ENCODE measurements at regions not wholly inside any gene's neighbourhood (a gene's known extent, or its start where the extent isn't known, plus 50 kb on each side); places are given as distances from the start of the nearest gene placed in this dataset.
"Not testable (repeated sequence)": the region's sequence is repeated elsewhere in the genome, so short reads cannot be mapped to it uniquely, and the experiment has no call there.

DNA sequence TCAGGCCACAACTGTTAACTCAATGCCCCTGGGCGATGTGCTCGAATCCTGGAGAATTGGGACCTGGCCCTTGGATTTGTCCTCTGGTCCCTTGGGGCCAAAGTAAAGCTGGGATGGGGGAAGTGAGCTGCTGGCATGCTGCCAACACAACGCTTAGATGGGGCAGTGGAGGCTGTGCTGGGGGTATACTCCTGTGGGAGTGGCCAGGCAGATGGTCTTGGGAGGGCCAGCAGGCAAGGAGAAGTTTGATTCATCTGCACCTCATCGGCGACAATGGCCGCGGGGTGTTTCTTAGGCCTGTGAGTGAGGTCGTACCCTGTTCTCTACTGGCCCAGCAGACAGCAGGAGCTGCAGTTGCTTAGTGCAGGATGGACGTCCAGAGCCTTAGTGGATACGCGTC is 139.0 kb upstream of the MTPN start:
- no peak for DNase-seq (ENCODE audit: low spot score)

DNA sequence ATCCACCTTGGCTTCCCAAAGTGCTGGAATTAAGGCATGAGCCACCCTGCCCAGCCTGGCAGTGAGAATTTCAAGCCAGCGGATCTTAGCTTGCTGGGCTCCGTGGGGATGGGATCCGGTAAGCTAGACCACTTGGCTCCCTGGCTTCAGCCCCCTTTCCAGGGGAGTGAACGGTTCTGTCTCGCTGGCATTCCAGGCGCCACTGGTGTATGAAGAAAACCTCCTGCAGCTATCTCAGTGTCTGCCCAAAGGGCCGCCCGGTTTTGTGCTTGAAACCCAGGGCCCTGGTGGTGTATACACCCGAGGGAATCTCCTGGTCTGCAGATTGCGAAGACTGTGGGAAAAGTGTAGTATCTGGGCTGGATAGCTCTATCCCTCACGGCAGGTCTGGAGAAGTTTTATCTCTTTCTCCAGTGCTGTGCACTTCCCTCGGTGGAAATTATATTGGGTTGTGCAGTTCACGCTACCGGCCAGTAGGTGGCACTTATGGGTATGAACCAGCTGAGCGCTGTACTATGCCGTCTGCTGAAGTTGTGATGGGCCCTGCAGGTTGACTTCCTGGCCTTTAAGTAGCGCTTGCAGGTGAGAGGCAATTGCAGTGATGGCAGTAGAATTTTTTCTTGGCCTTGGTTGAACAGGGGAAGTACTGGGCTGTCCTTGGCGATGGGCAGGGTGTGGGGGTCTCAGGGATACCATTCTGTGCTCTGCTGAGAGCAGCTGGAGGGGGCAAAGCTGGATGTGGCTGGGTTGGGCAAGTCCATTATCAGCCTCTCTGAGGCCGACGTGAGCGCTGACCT is 138.0 kb upstream of the MTPN start:
- peak; percentile 87 for DNase-seq (ENCODE audit: low spot score)

DNA sequence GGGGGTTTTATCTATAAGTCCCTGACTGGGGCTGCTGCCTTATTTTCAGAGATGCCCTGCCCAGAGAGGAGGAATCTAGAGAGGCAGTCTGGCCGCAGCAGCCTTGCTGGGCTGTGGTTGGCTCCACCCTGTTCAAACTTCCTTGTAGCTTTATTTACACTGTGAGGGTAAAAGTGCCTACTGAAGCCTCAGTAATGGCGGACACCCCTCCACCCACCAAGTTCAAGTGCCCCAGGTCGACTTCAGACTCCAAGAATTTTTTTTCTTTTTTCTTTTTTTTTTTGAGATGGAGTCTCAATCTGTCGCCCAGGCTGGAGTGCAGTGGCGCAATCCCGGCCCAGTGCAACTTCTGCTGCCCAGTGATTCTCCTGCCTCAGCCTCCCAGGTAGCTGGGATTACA is 137.3 kb upstream of the MTPN start:
- not testable (repeated sequence) for DNase-seq (ENCODE audit: low spot score)

DNA sequence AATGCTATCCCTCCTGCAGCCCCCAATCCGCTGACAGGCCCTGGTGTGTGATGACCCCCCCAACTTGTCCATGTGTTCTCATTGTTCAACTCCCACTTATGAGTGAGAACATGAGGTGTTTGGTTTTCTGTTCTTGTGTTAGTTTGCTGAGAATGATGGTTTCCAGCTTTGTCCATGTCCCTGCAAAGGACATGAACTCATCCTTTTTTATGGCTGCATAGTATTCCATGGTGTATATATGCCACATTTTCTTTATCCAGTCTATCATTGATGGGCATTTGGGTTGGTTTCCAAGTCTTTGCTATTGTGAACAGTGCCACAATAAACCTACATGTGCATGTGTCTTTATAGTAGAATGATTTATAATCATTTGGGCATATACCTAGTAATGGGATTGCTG is 131.9 kb upstream of the MTPN start:
- not testable (repeated sequence) for DNase-seq (ENCODE audit: low spot score)

DNA sequence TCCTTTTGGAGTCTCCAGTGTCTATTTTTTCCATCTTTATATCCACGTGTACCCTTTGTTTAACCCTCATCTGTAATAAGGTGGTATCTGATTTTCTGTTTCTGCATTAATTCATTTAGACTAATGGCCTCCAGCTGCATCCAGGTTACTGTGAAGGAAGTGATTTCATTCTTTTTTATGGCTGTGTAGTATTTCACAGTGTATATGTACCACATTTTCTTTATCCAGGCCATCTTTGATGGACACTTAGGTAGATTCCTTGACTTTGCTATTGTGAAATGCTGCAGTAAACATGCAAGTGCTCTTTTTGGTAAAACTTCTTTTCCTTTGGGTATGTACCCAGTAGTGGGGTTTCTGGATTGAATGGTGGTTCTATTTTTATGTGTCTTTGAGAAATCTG is 128.0 kb upstream of the MTPN start:
- no peak for DNase-seq (ENCODE audit: low spot score)

DNA sequence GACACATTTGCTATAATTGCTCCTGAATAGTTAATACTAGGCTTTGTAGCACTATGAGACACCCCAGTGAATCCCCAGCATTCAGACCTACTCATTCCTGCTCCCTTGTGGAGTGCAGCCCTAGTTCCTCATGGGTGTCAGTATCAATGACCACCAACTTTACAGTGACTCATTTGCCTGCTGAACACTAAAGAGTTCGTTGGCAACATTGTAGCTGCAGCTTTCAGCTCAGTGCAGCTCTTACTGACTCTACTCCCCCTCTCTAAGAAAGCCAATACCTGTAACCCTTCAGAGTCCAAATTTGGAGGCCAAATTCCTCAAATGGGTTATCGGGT is 127.1 kb upstream of the MTPN start:
- no peak for DNase-seq (ENCODE audit: low spot score)

DNA sequence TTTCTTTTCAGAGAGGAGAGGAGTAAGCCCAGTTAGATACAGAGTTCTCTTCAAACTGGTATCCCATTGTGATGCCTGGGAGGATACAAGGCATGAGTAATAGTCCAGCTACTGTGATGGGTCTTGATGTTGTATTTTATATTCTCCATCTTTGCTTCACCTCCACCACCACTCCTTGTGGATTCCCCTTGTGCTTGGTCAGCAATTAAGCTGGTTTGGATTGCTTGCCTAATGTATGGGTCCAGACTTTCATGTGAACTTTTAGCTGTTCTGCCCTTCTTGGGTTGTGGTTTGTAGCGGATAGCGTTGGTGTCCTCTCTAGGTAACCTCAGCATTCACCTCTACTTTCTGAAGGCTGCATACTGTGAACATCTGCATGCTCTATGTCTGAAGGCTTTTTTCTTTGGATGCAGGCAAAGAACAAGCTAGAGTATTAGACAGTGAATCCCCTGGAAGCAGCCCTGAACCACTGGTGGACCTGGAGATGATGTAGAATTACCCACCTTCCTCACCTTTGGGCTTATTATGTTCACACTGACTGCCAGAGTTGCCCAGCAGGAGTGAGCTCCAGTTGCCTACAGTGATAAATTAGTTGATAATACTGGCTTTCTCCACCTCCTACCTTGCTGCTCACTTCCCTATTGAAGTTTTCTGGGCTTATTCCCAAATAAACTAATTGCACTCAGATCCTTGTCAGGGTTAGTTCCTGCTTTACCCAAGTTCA is 126.5 kb upstream of the MTPN start:
- no peak for DNase-seq (ENCODE audit: low spot score)

DNA sequence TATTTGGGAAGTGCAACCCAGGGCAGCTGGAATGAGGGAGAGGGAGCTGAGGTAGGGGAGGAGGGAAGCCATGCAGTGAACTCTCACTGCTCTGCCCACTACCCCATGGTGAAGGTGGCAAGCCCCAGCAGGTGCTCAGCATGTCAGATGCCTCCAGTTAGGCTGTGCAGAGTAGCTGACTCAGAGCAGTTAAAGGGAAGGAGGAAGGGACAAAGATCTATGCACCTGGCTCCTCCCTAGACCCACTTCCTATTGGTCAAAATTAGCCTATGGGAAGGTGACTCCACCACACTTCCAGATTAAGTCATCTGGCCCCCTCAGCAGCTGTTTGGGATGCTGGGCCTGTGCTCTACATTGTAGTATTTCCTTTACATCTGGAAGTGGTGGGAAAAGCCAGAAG is 125.7 kb upstream of the MTPN start:
- no peak for DNase-seq (ENCODE audit: low spot score)

DNA sequence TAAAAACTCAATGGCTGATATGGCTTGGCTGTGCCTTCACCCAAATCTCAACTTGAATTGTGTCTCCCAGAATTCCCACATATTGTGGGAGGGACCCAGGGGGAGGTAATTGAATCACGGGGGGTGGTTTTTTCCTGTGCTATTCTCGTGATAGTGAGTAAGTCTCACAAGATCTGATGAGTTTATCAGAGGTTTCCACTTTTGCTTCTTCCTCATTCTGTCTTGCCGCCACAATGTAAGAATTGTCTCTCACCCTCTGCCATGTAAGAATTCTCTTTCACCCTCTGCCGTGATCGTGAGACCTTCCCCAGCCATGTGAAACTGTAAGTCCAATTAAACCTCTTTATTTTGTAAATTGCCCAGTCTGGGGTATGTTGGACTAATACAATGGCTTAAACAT is 115.6 kb upstream of the MTPN start:
- DNase-seq (ENCODE audit: low spot score), result not testable (repeated sequence)

DNA sequence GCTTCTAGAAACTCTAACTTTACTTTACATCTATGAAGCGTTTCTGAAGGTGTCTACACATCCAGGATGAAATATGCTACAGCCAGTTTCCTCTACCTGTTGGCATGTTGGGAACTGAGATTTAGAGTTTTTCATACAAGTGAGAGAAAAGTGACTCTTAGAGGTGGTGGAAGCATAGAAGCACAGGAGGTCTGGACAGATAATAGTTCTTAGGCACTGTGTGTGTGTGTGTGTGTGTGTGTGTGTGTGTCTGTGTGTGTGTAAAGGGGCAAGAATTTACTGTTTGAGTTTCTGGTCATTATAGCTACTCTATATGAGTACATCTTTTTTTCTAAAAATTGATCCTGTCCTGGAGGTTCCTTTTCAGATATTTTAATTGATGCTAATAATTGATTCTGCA is 110.7 kb upstream of the MTPN start:
- DNase-seq (ENCODE audit: low spot score), result no peak

DNA sequence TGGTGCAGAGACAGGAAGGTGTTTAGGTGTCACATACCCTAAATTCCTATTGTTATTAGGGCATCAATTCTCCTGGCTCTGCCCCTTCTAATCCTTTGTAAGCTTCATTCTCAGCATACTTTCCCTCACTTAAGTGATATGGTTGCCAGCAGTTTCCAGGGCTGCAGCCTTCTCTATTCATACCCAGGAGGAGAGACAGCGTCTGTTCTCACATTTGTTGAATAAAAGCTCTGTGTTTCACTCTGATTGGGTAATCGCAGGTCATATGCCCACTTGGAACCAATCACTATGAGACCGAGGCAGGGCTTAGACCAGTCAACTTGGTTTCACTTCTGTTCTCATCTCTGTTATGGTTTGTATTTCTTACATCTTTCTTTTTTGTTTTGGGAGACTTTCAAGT is 109.6 kb upstream of the MTPN start:
- DNase-seq (ENCODE audit: low spot score), result peak; percentile 97

DNA sequence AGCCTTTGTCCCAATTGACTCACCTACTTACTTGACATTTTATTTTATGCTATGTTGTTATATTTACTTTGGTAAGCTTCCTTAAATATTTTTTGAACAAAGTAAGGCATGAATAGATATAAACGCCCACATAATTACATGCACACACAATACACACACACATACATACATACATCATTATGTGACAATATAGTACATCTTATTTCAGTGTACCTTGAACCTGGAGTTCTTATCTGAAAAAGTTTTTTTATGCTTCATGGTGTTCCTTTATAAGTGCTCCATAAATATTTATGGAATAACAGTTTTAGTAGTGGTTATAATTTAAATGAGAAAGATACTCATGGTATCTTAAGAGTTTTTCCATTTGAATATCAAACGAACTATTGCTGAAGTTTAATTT is 102.8 kb upstream of the MTPN start:
- no peak for DNase-seq (ENCODE audit: low spot score)

DNA sequence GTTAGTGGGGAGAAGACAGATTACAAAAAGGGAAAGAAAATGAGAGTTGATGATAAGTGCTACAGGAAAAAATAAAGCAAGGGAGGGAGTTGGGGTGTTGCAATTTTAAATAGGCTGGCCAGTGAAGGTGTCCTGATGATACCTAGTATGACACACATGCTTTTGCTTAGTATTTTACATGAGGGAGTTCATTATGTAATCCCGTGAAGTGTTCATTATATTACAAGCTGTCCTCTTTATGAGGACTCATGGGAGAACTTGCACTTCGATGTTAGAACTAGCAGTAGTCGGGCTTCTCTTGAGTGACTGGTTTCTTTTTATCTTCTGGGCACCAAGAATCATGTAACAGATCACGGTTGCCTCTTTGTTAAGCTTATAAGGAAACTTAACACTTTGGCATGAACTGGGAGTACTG is 102.3 kb upstream of the MTPN start:
- no peak for DNase-seq (ENCODE audit: low spot score)

DNA sequence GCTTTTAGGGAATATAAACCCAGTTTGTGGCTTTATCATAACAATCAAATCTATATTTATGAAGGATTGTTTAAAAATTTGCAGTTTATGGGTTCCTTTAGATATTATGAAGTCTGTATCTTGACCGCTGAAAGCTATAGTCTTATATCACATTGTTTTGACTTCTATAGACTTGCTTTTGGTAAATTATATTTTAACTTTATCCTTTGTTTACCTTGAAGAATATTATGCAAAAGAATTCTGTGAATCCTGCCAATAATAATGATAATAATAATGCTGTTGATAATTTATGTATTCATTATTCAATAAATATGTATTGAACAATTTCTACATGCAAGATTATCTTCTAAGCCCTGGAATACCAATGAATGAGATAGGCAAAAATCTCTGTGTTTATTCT is 101.9 kb upstream of the MTPN start:
- no peak for DNase-seq (ENCODE audit: low spot score)

DNA sequence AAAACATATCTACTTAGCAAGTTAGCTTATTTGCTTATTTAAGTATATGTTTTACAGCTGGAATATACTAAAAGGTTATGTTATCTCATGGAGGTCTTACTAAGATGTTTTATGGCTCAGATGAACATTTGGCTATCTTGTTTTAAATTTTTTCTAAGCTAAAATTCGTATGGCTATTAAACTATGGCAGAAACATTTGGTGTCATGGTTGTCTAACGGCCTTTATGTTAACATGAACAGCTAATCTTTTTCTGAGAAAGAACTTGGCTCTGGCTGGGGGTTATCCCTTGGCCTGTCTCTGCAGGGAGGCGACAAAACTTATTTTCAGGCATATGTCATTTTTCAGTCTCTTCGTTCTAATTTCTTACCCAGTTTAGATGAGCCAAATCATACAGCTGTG is 101.5 kb upstream of the MTPN start:
- DNase-seq (ENCODE audit: low spot score), result no peak

DNA sequence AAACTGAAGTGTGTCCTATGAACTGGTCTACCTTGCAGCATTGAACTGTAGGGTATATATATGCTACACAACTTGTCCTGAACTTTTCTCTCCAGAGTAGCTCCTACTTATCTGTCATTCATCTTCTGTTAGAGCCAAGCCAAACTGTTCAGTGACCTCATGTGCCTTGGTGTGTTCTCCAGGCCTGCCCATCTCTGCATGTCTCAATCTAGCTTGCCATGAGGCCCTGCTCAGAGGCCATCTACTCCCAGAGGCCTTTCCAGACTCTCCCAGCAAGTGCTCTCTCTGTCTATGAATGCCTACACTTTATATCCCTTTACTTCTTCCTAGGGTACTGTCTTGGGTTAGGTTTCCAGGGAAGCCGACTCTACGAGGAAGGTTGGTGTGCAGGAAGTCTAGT is 99.8 kb upstream of the MTPN start:
- DNase-seq (ENCODE audit: low spot score), result no peak

DNA sequence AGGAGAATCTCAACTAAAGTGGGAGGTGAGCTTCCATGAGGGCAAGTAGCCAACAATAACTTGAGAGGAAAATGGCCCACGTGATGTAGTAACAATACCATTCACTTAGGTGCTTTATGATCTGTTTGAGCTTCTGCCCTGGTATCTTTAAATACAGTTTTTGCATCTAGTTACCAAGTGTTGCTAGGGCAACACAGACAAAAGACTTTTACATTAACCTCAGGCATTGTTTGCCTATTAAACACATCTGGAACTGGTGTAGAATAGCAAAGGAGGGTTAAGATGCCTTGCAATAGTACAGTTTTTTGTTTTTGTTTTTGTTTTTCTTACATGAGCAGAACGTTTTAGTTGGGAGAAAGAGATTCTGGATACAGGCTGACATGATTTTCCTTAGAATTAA is 97.7 kb upstream of the MTPN start:
- no peak for DNase-seq (ENCODE audit: low spot score)

DNA sequence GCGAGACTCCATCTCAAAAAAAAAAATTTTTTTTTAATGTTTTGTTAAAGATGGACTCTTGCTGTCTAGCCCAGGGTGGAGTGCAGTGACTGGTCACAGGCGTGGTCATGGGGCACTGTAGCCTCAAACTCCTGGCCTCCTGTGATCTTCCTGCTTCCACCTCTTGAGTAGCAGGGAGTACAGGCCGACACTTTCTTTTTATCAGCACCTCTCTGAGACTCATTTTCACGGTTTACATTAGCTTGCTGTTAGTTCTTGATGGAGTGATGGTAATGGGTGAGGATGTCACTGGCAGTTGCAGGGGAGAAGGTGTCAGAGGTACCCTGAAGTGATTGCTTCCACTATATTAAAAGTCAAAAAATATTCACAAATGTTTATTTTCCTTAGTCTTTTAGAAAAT is 95.3 kb upstream of the MTPN start:
- DNase-seq (ENCODE audit: low spot score), result no peak

DNA sequence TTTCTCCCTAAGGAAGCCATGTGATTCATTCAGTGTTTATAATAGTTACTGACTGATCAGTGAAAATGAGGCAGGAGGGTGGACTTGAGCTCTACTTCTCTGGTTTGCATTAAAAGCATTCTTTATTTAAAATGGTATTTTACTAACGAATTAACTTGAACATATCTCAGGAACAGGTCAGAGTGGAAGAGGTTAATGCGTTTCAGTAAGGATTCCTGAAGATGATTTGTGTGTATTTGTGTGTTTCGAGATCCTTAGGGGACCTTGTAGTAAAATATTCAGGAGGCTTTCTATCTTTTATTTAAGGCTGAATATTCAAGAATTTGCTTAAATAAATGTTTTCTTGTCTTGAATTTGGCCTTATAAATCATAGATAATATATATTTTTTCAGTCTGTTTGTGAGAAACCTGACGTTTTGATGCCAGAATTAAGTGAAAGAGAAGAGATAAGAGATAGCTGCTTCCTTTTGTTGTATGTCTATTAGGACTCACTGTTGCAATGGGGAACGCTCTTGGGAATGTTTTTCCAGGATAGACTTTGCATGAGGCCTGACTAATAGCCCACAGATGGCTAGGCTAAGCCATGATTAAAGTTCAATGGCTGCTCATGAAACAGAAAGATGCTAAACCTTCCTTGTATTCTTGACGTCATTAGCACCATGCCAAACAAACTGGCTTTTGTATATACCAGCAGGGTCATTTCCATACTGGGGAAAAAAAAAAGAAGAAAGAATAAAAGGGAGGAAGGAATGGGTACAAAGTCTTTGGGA is 93.8 kb upstream of the MTPN start:
- peak; percentile 97 for DNase-seq (ENCODE audit: low spot score)

DNA sequence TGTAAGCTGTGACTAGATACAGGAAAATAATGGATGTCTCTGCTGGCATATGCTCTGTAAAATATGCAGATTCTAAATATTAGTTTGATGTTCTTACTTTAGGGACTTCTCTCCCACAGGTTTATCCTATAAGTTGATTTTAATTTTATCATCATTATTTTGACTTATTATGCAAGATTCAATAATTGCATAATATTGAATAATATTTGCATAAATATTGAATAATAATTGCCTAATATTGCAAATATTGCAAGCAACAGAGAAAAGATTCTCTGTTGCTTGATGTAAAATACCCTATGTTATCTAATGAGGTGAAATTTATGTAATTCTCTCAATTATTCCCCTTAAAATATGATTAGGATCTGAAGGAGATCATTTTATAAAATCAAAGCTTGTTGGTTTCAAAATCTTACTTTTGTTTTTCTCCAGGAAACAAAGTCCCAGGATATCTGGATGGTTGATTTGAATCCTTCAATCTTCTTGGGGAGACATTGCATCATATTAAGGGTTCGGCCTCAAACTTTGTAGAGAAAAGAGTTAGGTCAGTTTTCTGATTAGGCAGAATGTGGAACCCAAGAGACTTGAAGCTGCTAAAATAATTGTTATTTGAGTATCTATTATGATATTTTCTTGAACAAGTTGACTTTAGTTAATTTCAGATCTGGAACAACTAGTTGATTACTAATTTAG is 92.8 kb upstream of the MTPN start:
- DNase-seq (ENCODE audit: low spot score), result no peak

DNA sequence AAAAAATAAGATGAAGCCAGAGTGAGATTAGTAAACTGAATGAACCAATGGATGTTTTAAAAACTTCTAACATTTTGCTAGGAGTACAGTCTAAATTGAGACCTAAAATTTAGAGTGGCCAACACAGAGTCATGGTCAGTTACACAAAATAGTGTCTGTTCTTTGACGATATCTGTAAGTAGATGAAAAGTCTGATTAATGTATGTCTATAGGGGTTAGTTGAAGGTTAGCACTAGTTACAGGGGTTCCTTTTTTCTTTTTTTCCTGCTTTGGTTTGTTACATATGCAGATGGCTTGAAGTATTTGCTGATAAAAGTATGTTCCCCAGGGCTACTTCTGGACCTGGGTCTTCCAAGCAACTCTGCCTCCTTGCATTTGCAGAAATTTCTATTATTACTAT is 90.1 kb upstream of the MTPN start:
- no peak for DNase-seq (ENCODE audit: low spot score)

DNA sequence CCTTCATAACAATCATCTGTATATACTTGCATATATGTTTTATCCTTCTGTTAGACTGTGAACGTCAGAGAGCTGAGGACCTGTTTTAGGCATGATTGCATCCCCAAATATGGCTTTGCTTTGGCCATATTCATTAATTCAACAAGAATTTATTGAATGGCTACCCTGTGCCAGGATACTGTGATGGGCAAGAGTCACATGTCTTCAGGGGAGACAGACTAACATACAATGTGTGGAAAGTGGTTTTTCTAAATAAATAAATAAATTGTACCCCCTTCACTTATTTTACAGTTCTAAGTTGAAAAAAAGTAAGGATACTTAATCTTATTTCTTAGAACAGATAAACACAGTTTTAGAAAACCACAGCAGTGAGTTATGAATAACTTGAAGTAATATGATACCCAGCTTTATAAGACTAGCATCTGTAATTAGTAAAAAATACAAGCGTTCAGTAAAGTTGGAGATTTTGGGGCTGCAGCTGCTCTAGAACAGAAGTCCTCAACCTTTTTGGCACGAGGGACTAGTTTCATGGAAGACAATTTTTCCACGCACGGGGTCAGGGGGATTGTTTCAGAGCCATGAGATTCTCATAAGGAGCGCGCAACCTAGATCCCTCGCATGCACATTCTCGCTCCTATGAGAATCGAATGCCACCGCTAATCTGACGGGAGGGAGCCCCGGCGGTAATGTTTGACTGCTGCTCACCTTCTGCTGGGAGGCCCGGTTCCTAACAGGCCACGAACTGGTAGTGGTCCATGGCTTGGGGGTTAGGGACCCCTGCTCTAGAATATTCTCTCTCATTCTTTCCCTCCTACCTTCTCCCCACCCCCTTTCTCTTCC is 89.4 kb upstream of the MTPN start:
- no peak for DNase-seq (ENCODE audit: low spot score)
